ENCODE measurements at regions not wholly inside any gene's neighbourhood (a gene's known extent, or its start where the extent isn't known, plus 50 kb on each side); places are given as distances from the start of the nearest gene placed in this dataset.
"Not testable (repeated sequence)": the region's sequence is repeated elsewhere in the genome, so short reads cannot be mapped to it uniquely, and the experiment has no call there.

DNA sequence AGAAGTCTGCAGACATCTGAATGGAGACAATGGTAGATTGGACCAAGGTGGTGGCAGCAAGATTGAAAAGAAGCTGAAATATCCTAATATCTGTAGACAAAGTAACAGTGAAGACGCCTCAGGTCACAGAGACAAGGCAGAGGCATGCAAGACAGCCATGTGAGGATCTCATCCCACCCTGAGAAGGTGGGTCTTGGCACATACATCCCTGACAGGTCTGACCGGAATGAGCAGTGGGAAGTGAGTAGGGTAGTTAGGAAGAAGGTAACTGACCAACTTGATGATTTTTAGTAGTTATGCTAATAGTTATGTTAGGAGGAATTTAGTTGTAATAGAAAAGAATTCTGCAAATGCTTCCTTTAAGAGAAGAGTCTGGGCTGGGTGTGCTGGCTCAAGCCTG is 229.6 kb downstream of the NDUFS4 start:
- H3K27ac Mint-ChIP-seq: no peak overlapping the region
- H3K4me3 Mint-ChIP-seq: no peak overlapping the region
- H3K27me3 Mint-ChIP-seq (ENCODE audit: low read depth): peaks cover 12% of the 10 kb centered on the region
- DNase-seq (no peak), ATAC-seq (no peak)
- no peaks in the 10 kb centered on the region for H3K9me3 Mint-ChIP-seq (ENCODE audit: insufficient read depth)
- H3K36me3 Mint-ChIP-seq (ENCODE audit: low read depth): no peaks in the 10 kb centered on the region
- CTCF ChIA-PET: no interaction called here
- POLR2A ChIA-PET: no interaction called here
- H3K4me1 Mint-ChIP-seq (ENCODE audit: low read depth): no peaks in the 10 kb centered on the region

- DNase-seq (no peak), ATAC-seq (no peak)
- Mint-ChIP-seq H3K4me1 (ENCODE audit: low read depth) (no peaks in the 10 kb centered on the region), H3K9me3 (ENCODE audit: insufficient read depth) (no peaks in the 10 kb centered on the region), H3K27ac (no peak overlapping the region), H3K27me3 (ENCODE audit: low read depth) (peaks cover 3% of the 10 kb centered on the region), H3K36me3 (ENCODE audit: low read depth) (no peaks in the 10 kb centered on the region), H3K4me3 (no peak overlapping the region)
- ChIA-PET CTCF (no interaction called here), POLR2A (no interaction called here)
These were observed 231.9 kb downstream of the NDUFS4 start for GRCh38 chr5:53792338-53792737.

- H3K36me3 Mint-ChIP-seq (ENCODE audit: low read depth); H3K9me3 Mint-ChIP-seq (ENCODE audit: insufficient read depth); H3K4me3 Mint-ChIP-seq; DNase-seq; H3K27me3 Mint-ChIP-seq (ENCODE audit: low read depth); POLR2A ChIA-PET; H3K4me1 Mint-ChIP-seq (ENCODE audit: low read depth); ATAC-seq; H3K27ac Mint-ChIP-seq: not testable (repeated sequence)
- CTCF ChIA-PET: interaction anchor here (1.1 kb wide), 1 partner anchor 27 kb away, joined by 5 read pairs; no protein-coding TSS in a partner anchor
These were observed 239.2 kb downstream of the NDUFS4 start for GRCh38 chr5:53799644-53800043.

DNA sequence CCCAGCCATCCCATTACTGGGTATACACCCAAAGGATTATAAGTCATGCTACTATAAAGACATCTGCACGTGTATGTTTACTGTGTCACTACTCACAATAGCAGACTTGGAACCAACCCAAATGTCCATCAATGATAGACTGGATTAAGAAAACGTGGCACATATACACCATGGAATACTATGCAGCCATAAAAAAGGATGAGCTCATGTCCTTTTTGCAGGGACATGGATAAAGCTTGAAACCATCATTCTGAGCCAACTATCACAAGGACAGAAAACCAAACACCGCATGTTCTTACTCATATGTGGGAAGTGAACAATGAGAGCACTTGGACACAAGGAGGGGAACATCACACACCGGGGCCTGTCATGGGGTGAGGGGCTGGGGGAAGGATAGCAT is 248.0 kb downstream of the NDUFS4 start:
- H3K27me3 Mint-ChIP-seq (ENCODE audit: low read depth); H3K27ac Mint-ChIP-seq; H3K4me3 Mint-ChIP-seq; DNase-seq; H3K9me3 Mint-ChIP-seq (ENCODE audit: insufficient read depth); CTCF ChIA-PET; H3K4me1 Mint-ChIP-seq (ENCODE audit: low read depth); ATAC-seq; POLR2A ChIA-PET; H3K36me3 Mint-ChIP-seq (ENCODE audit: low read depth): not testable (repeated sequence)

DNA sequence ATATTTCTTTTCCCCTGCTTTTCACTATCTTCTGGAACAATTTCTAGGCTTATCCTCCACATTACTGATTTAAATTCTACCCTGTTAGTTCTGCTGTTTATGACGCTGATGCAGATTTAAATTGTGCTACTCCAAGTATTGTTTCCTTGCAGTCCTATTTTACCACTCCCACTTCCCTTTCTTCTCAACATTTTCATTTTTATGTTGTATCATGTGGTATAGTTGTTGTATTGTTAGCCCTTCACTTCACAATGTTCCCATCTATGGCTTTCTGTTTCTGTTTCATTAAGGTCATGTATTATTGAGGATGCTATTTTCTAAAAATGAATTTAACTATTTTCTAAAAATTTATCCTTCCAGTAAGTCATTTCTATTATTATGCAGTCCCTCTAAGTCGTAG is 254.4 kb downstream of the NDUFS4 start:
- no peaks in the 10 kb centered on the region for H3K4me1 Mint-ChIP-seq (ENCODE audit: low read depth)
- peaks cover 9% of the 10 kb centered on the region for H3K27me3 Mint-ChIP-seq (ENCODE audit: low read depth)
- H3K9me3 Mint-ChIP-seq (ENCODE audit: insufficient read depth): no peaks in the 10 kb centered on the region
- no peaks in the 10 kb centered on the region for H3K36me3 Mint-ChIP-seq (ENCODE audit: low read depth)
- H3K4me3 Mint-ChIP-seq: no peak overlapping the region
- DNase-seq: no peak
- H3K27ac Mint-ChIP-seq: no peak overlapping the region
- no peak for ATAC-seq
- POLR2A ChIA-PET: interaction anchor here (0.6 kb wide), 1 partner anchor 182 kb away, joined by 4 read pairs; no protein-coding TSS in a partner anchor
- CTCF ChIA-PET: no interaction called here

DNA sequence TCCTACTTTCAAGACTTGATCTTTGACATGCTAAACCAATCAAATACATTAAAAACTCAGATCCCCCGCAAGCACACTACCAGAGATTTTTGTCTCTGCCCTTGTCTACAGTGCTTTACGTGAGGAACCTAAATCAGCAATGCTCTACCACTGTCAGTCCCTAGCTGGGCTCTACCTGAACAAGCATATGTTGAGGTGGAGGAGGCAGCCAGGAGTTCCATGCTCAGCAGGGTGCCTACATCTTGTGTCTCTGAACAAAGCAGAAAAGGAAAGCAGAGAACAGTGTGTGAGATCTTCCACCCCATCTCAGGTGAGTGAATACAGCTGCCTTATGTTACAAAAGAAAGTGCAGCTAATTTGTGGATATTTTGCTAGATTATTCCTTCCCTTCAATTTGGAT is 255.0 kb downstream of the NDUFS4 start:
- Mint-ChIP-seq H3K4me1 (ENCODE audit: low read depth) (no peaks in the 10 kb centered on the region), H3K27ac (no peak overlapping the region), H3K27me3 (ENCODE audit: low read depth) (peaks cover 9% of the 10 kb centered on the region), H3K4me3 (no peak overlapping the region), H3K36me3 (ENCODE audit: low read depth) (no peaks in the 10 kb centered on the region), H3K9me3 (ENCODE audit: insufficient read depth) (no peaks in the 10 kb centered on the region)
- POLR2A ChIA-PET: interaction anchor here (0.6 kb wide), 1 partner anchor 183 kb away, joined by 4 read pairs; no protein-coding TSS in a partner anchor
- ATAC-seq (no peak), DNase-seq (no peak)
- CTCF ChIA-PET: no interaction called here

DNA sequence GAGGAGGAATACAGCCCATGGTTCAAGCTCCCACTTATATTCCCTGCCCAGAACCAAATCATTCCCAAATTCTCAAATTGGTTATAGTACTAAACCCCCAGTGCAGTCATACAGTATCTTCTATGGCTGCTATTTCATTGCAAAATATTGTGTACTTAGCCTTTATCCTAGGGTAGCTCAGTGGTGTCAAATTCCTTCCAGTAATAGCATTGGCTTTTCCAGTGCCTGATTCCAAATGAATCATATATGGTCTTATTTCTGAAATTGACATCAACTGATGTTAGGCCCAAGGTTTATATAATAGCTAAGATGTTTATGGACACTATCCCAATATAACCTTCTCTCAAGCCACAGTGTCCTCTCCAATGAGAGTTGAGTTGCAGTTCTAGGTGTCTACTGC is 256.7 kb downstream of the NDUFS4 start:
- no peaks in the 10 kb centered on the region for H3K4me1 Mint-ChIP-seq (ENCODE audit: low read depth)
- peaks cover 9% of the 10 kb centered on the region for H3K27me3 Mint-ChIP-seq (ENCODE audit: low read depth)
- no peak overlapping the region for H3K4me3 Mint-ChIP-seq
- DNase-seq (no peak), ATAC-seq (no peak)
- ChIA-PET CTCF (no interaction called here), POLR2A (no interaction called here)
- no peak overlapping the region for H3K27ac Mint-ChIP-seq
- H3K36me3 Mint-ChIP-seq (ENCODE audit: low read depth): no peaks in the 10 kb centered on the region
- no peaks in the 10 kb centered on the region for H3K9me3 Mint-ChIP-seq (ENCODE audit: insufficient read depth)

DNA sequence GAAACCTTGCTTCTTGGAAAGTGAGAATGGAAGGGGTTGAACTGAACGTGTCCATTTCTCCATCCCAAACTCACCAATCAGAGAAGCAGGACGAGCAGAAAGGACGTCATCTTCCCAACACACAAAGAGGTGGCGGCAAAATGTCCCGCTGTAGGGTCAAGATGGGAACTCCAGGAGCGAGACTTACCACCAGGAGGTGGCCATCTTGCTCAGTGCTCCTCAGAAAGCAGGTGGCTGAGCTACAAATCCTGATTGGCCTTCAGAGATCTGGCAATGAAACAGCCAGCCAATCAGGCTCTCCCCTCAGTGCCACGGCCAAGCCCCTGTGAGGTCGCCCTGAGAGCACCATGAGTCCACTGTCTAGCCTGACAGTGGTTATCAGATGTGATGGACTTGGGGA is 259.0 kb downstream of the NDUFS4 start:
- ChIA-PET POLR2A (no interaction called here), CTCF (no interaction called here)
- Mint-ChIP-seq H3K4me3 (no peak overlapping the region), H3K4me1 (ENCODE audit: low read depth) (no peaks in the 10 kb centered on the region), H3K27ac (no peak overlapping the region), H3K27me3 (ENCODE audit: low read depth) (peaks cover 9% of the 10 kb centered on the region), H3K36me3 (ENCODE audit: low read depth) (no peaks in the 10 kb centered on the region), H3K9me3 (ENCODE audit: insufficient read depth) (no peaks in the 10 kb centered on the region)
- DNase-seq: no peak
- no peak for ATAC-seq

GRCh38 chr5:53820119-53820801 is 259.8 kb downstream of the NDUFS4 start:
- Mint-ChIP-seq H3K4me3 (no peak overlapping the region), H3K27me3 (ENCODE audit: low read depth) (peaks cover 7% of the 10 kb centered on the region), H3K4me1 (ENCODE audit: low read depth) (no peaks in the 10 kb centered on the region), H3K36me3 (ENCODE audit: low read depth) (no peaks in the 10 kb centered on the region), H3K9me3 (ENCODE audit: insufficient read depth) (no peaks in the 10 kb centered on the region), H3K27ac (no peak overlapping the region)
- POLR2A ChIA-PET: no interaction called here
- DNase-seq (no peak), ATAC-seq (no peak)
- CTCF ChIA-PET: no interaction called here

- no peak overlapping the region for H3K4me3 Mint-ChIP-seq
- no peaks in the 10 kb centered on the region for H3K9me3 Mint-ChIP-seq (ENCODE audit: insufficient read depth)
- CTCF ChIA-PET: interaction anchor here (0.7 kb wide), 1 partner anchor 327 kb away, joined by 3 read pairs; no protein-coding TSS in a partner anchor
- H3K27me3 Mint-ChIP-seq (ENCODE audit: low read depth): peaks cover 5% of the 10 kb centered on the region
- no peaks in the 10 kb centered on the region for H3K36me3 Mint-ChIP-seq (ENCODE audit: low read depth)
- no peaks in the 10 kb centered on the region for H3K4me1 Mint-ChIP-seq (ENCODE audit: low read depth)
- no peak overlapping the region for H3K27ac Mint-ChIP-seq
- POLR2A ChIA-PET: no interaction called here
- ATAC-seq: no peak
- DNase-seq: no peak
These were observed 260.3 kb downstream of the NDUFS4 start for GRCh38 chr5:53820802-53821171.

- Mint-ChIP-seq H3K27me3 (ENCODE audit: low read depth) (no peaks in the 10 kb centered on the region), H3K4me3 (no peak overlapping the region), H3K36me3 (ENCODE audit: low read depth) (no peaks in the 10 kb centered on the region), H3K27ac (no peak overlapping the region), H3K4me1 (ENCODE audit: low read depth) (no peaks in the 10 kb centered on the region), H3K9me3 (ENCODE audit: insufficient read depth) (no peaks in the 10 kb centered on the region)
- ATAC-seq: no peak
- ChIA-PET CTCF (no interaction called here), POLR2A (no interaction called here)
- no peak for DNase-seq
These were observed 264.6 kb downstream of the NDUFS4 start for GRCh38 chr5:53825016-53825415.

GRCh38 chr5:53825926-53826325 is 265.5 kb downstream of the NDUFS4 start:
- ChIA-PET CTCF (no interaction called here), POLR2A (no interaction called here)
- no peak overlapping the region for H3K4me3 Mint-ChIP-seq
- no peak overlapping the region for H3K27ac Mint-ChIP-seq
- H3K36me3 Mint-ChIP-seq (ENCODE audit: low read depth): no peaks in the 10 kb centered on the region
- no peak for ATAC-seq
- no peaks in the 10 kb centered on the region for H3K4me1 Mint-ChIP-seq (ENCODE audit: low read depth)
- H3K27me3 Mint-ChIP-seq (ENCODE audit: low read depth): no peaks in the 10 kb centered on the region
- H3K9me3 Mint-ChIP-seq (ENCODE audit: insufficient read depth): no peaks in the 10 kb centered on the region
- no peak for DNase-seq

GRCh38 chr5:53826504-53826903 is 266.1 kb downstream of the NDUFS4 start:
- no peaks in the 10 kb centered on the region for H3K9me3 Mint-ChIP-seq (ENCODE audit: insufficient read depth)
- H3K4me3 Mint-ChIP-seq: no peak overlapping the region
- CTCF ChIA-PET: no interaction called here
- no peaks in the 10 kb centered on the region for H3K4me1 Mint-ChIP-seq (ENCODE audit: low read depth)
- no peaks in the 10 kb centered on the region for H3K27me3 Mint-ChIP-seq (ENCODE audit: low read depth)
- H3K27ac Mint-ChIP-seq: no peak overlapping the region
- POLR2A ChIA-PET: no interaction called here
- no peak for DNase-seq
- no peaks in the 10 kb centered on the region for H3K36me3 Mint-ChIP-seq (ENCODE audit: low read depth)
- ATAC-seq: no peak
